Panc1 (cell line): ENCODE measurements at regions not wholly inside any gene's neighbourhood (a gene's known extent, or its start where the extent isn't known, plus 50 kb on each side); places are given as distances from the start of the nearest gene placed in this dataset.

Experiments
- POLR2AphosphoS5 ChIP-seq: IDR thresholded peaks from 2 replicates; pipeline ENCODE4 v1.6.1; 2012; ENCODE audit warnings: mild to moderate bottlenecking, low read depth, low read length, moderate library complexity
- REST ChIP-seq, 2 experiments: IDR thresholded peaks; 2 replicates each; pipeline ENCODE4 v1.6.1; 2011 to 2012; ENCODE audit warnings: low read depth in 2 of 2, control low read depth in 1 of 2, low read length in 1 of 2, mild to moderate bottlenecking in 1 of 2, moderate library complexity in 1 of 2; ENCODE audit not compliant: insufficient read depth in 1 of 2
- SIN3A ChIP-seq: IDR thresholded peaks from 2 replicates; pipeline ENCODE4 v1.6.1; 2012; ENCODE audit warnings: low read depth, mild to moderate bottlenecking, low read length, moderate library complexity, borderline replicate concordance; ENCODE audit not compliant: insufficient read depth

GRCh38 chr3:118554148-118554838 is 480.4 kb downstream of the IGSF11 start:
- TF ChIP-seq REST (IDR thresholded peaks at IDR 0.05; ENCODE audit: insufficient read depth in 1 of 2, low read depth in 2 of 2, low read length in 1 of 2): no peak
- no peak for TF ChIP-seq POLR2AphosphoS5
- TF ChIP-seq SIN3A: no peak
